ENCODE measurements at regions not wholly inside any gene's neighbourhood (a gene's known extent, or its start where the extent isn't known, plus 50 kb on each side); places are given as distances from the start of the nearest gene placed in this dataset.
A peak's percentile ranks its signal among the peaks of the same experiment; 100 is the strongest.

GRCh38 chr5:31095796-31096195, 97.7 kb upstream of the CDH6 start:
- H2AK5ac ChIP-seq (ENCODE audit: low read length, severe bottlenecking) = no peak overlapping the region
- peaks cover 8% of the 10 kb centered on the region for H3K9me3 ChIP-seq (ENCODE audit: control insufficient read depth, low read length)
- peaks cover 2% of the 10 kb centered on the region for H3K4me1 ChIP-seq (ENCODE audit: control insufficient read depth, insufficient read depth, low read depth, low read length)
- H3K4me3 ChIP-seq (ENCODE audit: insufficient read depth in 1 of 2, low read depth in 1 of 2, low read length in 2 of 2) = no peak overlapping the region
- no peak overlapping the region for H2AFZ ChIP-seq (ENCODE audit: low read depth, low read length)
- peak; percentile 32 for DNase-seq
- H3K36me3 ChIP-seq (ENCODE audit: control insufficient read depth in 1 of 2, insufficient read depth in 2 of 2, low read depth in 1 of 2, low read length in 2 of 2) = no peaks in the 10 kb centered on the region
- no peak overlapping the region for H3K4me2 ChIP-seq (ENCODE audit: low read length, poor library complexity, severe bottlenecking)
- H3K27me3 ChIP-seq (ENCODE audit: control insufficient read depth in 1 of 2, insufficient read depth in 1 of 2, low read length in 2 of 2) = no peaks in the 10 kb centered on the region
- H3K23ac ChIP-seq (ENCODE audit: low read length in 2 of 2) = no peak overlapping the region
- no peak overlapping the region for H3K14ac ChIP-seq (ENCODE audit: low read length in 2 of 2)
- H2BK5ac ChIP-seq (ENCODE audit: low read depth, low read length, poor library complexity, severe bottlenecking) = no peak overlapping the region
- H4K91ac ChIP-seq (ENCODE audit: low read length) = no peak overlapping the region
- H4K8ac ChIP-seq (ENCODE audit: low read length) = no peak overlapping the region
- no peak overlapping the region for H3K18ac ChIP-seq (ENCODE audit: low read depth in 1 of 2, low read length in 2 of 2)
- no peak overlapping the region for H2BK120ac ChIP-seq (ENCODE audit: low read depth, low read length)
- H2BK15ac ChIP-seq (ENCODE audit: low read depth, poor library complexity, severe bottlenecking) = no peak overlapping the region
- H3K27ac ChIP-seq (ENCODE audit: low read length, poor library complexity, severe bottlenecking) = no peak overlapping the region
- H3K4ac ChIP-seq (ENCODE audit: low read depth in 1 of 2, low read length in 2 of 2) = no peak overlapping the region
- H3K79me1 ChIP-seq (replicated peaks; ENCODE audit: low read length, poor library complexity, severe bottlenecking) = no peaks in the 10 kb centered on the region
- H2BK12ac ChIP-seq (ENCODE audit: low read length in 2 of 2) = no peak overlapping the region
- H3K9ac ChIP-seq (ENCODE audit: low read length) = no peak overlapping the region
- WGBS = no CpG with 5 or more reads among the region's 1 CpG

GRCh38 chr5:31091501-31091900, 102.0 kb upstream of the CDH6 start:
- Histone ChIP-seq H3K79me1 (replicated peaks; ENCODE audit: low read length, poor library complexity, severe bottlenecking) (no peaks in the 10 kb centered on the region), H2BK15ac (ENCODE audit: low read depth, poor library complexity, severe bottlenecking) (no peak overlapping the region), H4K91ac (ENCODE audit: low read length) (no peak overlapping the region), H3K9ac (ENCODE audit: low read length) (no peak overlapping the region), H4K8ac (ENCODE audit: low read length) (no peak overlapping the region), H3K23ac (ENCODE audit: low read length in 2 of 2) (no peak overlapping the region), H2BK5ac (ENCODE audit: low read depth, low read length, poor library complexity, severe bottlenecking) (no peak overlapping the region), H3K4me2 (ENCODE audit: low read length, poor library complexity, severe bottlenecking) (no peak overlapping the region), H3K18ac (ENCODE audit: low read depth in 1 of 2, low read length in 2 of 2) (no peak overlapping the region), H3K14ac (ENCODE audit: low read length in 2 of 2) (no peak overlapping the region), H3K4me3 (ENCODE audit: insufficient read depth in 1 of 2, low read depth in 1 of 2, low read length in 2 of 2) (no peak overlapping the region), H2AK5ac (ENCODE audit: low read length, severe bottlenecking) (no peak overlapping the region), H3K36me3 (ENCODE audit: control insufficient read depth in 1 of 2, insufficient read depth in 2 of 2, low read depth in 1 of 2, low read length in 2 of 2) (no peaks in the 10 kb centered on the region), H3K9me3 (ENCODE audit: control insufficient read depth, low read length) (peaks cover 8% of the 10 kb centered on the region), H2BK120ac (ENCODE audit: low read depth, low read length) (no peak overlapping the region), H3K4me1 (ENCODE audit: control insufficient read depth, insufficient read depth, low read depth, low read length) (peaks cover 2% of the 10 kb centered on the region), H2BK12ac (ENCODE audit: low read length in 2 of 2) (no peak overlapping the region), H3K27me3 (ENCODE audit: control insufficient read depth in 1 of 2, insufficient read depth in 1 of 2, low read length in 2 of 2) (no peaks in the 10 kb centered on the region), H2AFZ (ENCODE audit: low read depth, low read length) (no peak overlapping the region), H3K27ac (ENCODE audit: low read length, poor library complexity, severe bottlenecking) (no peak overlapping the region), H3K4ac (ENCODE audit: low read depth in 1 of 2, low read length in 2 of 2) (no peak overlapping the region)
- WGBS = 90% methylated on average over 5 of the region's 5 CpGs
- DNase-seq = no peak

GRCh38 chr5:31090467-31090866, 103.0 kb upstream of the CDH6 start:
- no peaks in the 10 kb centered on the region for H3K79me1 ChIP-seq (replicated peaks; ENCODE audit: low read length, poor library complexity, severe bottlenecking)
- H3K27me3 ChIP-seq (ENCODE audit: control insufficient read depth in 1 of 2, insufficient read depth in 1 of 2, low read length in 2 of 2) = no peaks in the 10 kb centered on the region
- no peak overlapping the region for H2BK15ac ChIP-seq (ENCODE audit: low read depth, poor library complexity, severe bottlenecking)
- WGBS = 87% methylated on average over 3 of the region's 3 CpGs
- peaks cover 8% of the 10 kb centered on the region for H3K9me3 ChIP-seq (ENCODE audit: control insufficient read depth, low read length)
- DNase-seq = no peak
- H3K14ac ChIP-seq (ENCODE audit: low read length in 2 of 2) = no peak overlapping the region
- no peak overlapping the region for H2BK5ac ChIP-seq (ENCODE audit: low read depth, low read length, poor library complexity, severe bottlenecking)
- no peak overlapping the region for H2BK120ac ChIP-seq (ENCODE audit: low read depth, low read length)
- H3K4me2 ChIP-seq (ENCODE audit: low read length, poor library complexity, severe bottlenecking) = no peak overlapping the region
- no peak overlapping the region for H4K8ac ChIP-seq (ENCODE audit: low read length)
- no peak overlapping the region for H3K18ac ChIP-seq (ENCODE audit: low read depth in 1 of 2, low read length in 2 of 2)
- no peak overlapping the region for H3K4me3 ChIP-seq (ENCODE audit: insufficient read depth in 1 of 2, low read depth in 1 of 2, low read length in 2 of 2)
- H2AFZ ChIP-seq (ENCODE audit: low read depth, low read length) = no peak overlapping the region
- no peak overlapping the region for H2BK12ac ChIP-seq (ENCODE audit: low read length in 2 of 2)
- H3K9ac ChIP-seq (ENCODE audit: low read length) = no peak overlapping the region
- H3K4ac ChIP-seq (ENCODE audit: low read depth in 1 of 2, low read length in 2 of 2) = no peak overlapping the region
- H4K91ac ChIP-seq (ENCODE audit: low read length) = no peak overlapping the region
- no peaks in the 10 kb centered on the region for H3K36me3 ChIP-seq (ENCODE audit: control insufficient read depth in 1 of 2, insufficient read depth in 2 of 2, low read depth in 1 of 2, low read length in 2 of 2)
- no peaks in the 10 kb centered on the region for H3K4me1 ChIP-seq (ENCODE audit: control insufficient read depth, insufficient read depth, low read depth, low read length)
- H3K27ac ChIP-seq (ENCODE audit: low read length, poor library complexity, severe bottlenecking) = no peak overlapping the region
- H3K23ac ChIP-seq (ENCODE audit: low read length in 2 of 2) = no peak overlapping the region
- H2AK5ac ChIP-seq (ENCODE audit: low read length, severe bottlenecking) = no peak overlapping the region

- peaks cover 4% of the 10 kb centered on the region for H3K9me3 ChIP-seq (ENCODE audit: control insufficient read depth, low read length)
- no peak overlapping the region for H4K91ac ChIP-seq (ENCODE audit: low read length)
- H3K4me1 ChIP-seq (ENCODE audit: control insufficient read depth, insufficient read depth, low read depth, low read length) = no peaks in the 10 kb centered on the region
- no peak overlapping the region for H3K4me3 ChIP-seq (ENCODE audit: insufficient read depth in 1 of 2, low read depth in 1 of 2, low read length in 2 of 2)
- H2AFZ ChIP-seq (ENCODE audit: low read depth, low read length) = no peak overlapping the region
- DNase-seq = no peak
- no peak overlapping the region for H3K9ac ChIP-seq (ENCODE audit: low read length)
- no peak overlapping the region for H2BK120ac ChIP-seq (ENCODE audit: low read depth, low read length)
- H3K23ac ChIP-seq (ENCODE audit: low read length in 2 of 2) = no peak overlapping the region
- no peak overlapping the region for H3K14ac ChIP-seq (ENCODE audit: low read length in 2 of 2)
- H3K27me3 ChIP-seq (ENCODE audit: control insufficient read depth in 1 of 2, insufficient read depth in 1 of 2, low read length in 2 of 2) = no peaks in the 10 kb centered on the region
- no peak overlapping the region for H2BK12ac ChIP-seq (ENCODE audit: low read length in 2 of 2)
- H3K4ac ChIP-seq (ENCODE audit: low read depth in 1 of 2, low read length in 2 of 2) = no peak overlapping the region
- H3K27ac ChIP-seq (ENCODE audit: low read length, poor library complexity, severe bottlenecking) = no peak overlapping the region
- no peak overlapping the region for H2AK5ac ChIP-seq (ENCODE audit: low read length, severe bottlenecking)
- no peak overlapping the region for H2BK15ac ChIP-seq (ENCODE audit: low read depth, poor library complexity, severe bottlenecking)
- no peak overlapping the region for H3K18ac ChIP-seq (ENCODE audit: low read depth in 1 of 2, low read length in 2 of 2)
- no peak overlapping the region for H2BK5ac ChIP-seq (ENCODE audit: low read depth, low read length, poor library complexity, severe bottlenecking)
- H3K4me2 ChIP-seq (ENCODE audit: low read length, poor library complexity, severe bottlenecking) = no peak overlapping the region
- WGBS = 69% methylated on average over 5 of the region's 5 CpGs
- no peaks in the 10 kb centered on the region for H3K36me3 ChIP-seq (ENCODE audit: control insufficient read depth in 1 of 2, insufficient read depth in 2 of 2, low read depth in 1 of 2, low read length in 2 of 2)
- no peaks in the 10 kb centered on the region for H3K79me1 ChIP-seq (replicated peaks; ENCODE audit: low read length, poor library complexity, severe bottlenecking)
- no peak overlapping the region for H4K8ac ChIP-seq (ENCODE audit: low read length)
Measured at GRCh38 chr5:31086839-31087415, 106.6 kb upstream of the CDH6 start.
